ENCODE measurements at regions not wholly inside any gene's neighbourhood (a gene's known extent, or its start where the extent isn't known, plus 50 kb on each side); places are given as distances from the start of the nearest gene placed in this dataset.

DNA sequence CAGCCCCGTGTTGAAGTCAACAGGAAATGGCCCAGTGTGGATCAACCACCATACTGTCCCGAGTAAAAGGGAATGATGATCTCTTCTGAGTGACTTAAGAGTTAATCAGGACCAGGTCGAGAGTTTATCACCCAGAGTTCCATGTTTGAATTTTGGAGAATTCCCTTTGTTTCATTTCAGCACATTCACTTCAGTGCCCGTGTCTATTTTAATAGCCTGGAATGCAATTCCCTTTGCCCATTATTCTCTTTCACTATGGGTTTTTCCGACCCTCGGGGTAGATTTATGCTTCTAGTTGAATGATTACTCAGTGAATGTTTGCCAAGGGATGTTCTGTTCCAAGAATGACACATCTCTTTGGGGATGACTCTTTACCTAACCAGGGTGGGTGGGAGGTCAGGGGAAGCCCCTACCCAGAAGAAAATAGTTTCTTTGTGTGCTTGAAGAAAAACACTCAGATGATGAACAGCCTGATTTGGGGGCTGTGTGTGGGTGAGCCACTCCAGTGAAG is 594.9 kb downstream of the INHBA start:
- H3K27ac Mint-ChIP-seq: no peak overlapping the region
- Histone ChIP-seq H3K4me1 (ENCODE audit: control insufficient read depth in 1 of 2, insufficient read depth in 2 of 2, low read length in 2 of 2) (no peaks in the 10 kb centered on the region), H3K4me2 (replicated peaks; ENCODE audit: extremely low read depth, low read length, poor library complexity, severe bottlenecking) (no peak overlapping the region), H3K27me3 (ENCODE audit: control insufficient read depth in 2 of 2, insufficient read depth in 2 of 2, low read length in 2 of 2) (no peaks in the 10 kb centered on the region), H3K4me3 (replicated peaks in 1 of 3; ENCODE audit: low read depth in 2 of 3, low read length in 3 of 3) (no peak overlapping the region), H2AFZ (ENCODE audit: insufficient read depth, low read depth, low read length, poor library complexity, severe bottlenecking) (no peak overlapping the region), H3K79me2 (ENCODE audit: insufficient read depth, low read length) (no peaks in the 10 kb centered on the region), H3K9me3 (replicated peaks in 1 of 2; ENCODE audit: control insufficient read depth in 1 of 2, insufficient read depth in 1 of 2, low read length in 2 of 2) (no peaks in the 10 kb centered on the region), H3K36me3 (replicated peaks in 1 of 2; ENCODE audit: control insufficient read depth in 1 of 2, insufficient read depth in 2 of 2, low read length in 2 of 2) (no peaks in the 10 kb centered on the region), H3K9ac (ENCODE audit: insufficient read depth, low read length, poor library complexity, severe bottlenecking) (no peak overlapping the region), H3K27ac (ENCODE audit: low read depth in 1 of 2, low read length in 2 of 2) (no peak overlapping the region), H4K20me1 (ENCODE audit: insufficient read depth, low read length) (no peaks in the 10 kb centered on the region)
- WGBS (ENCODE audit: insufficient coverage): 75% methylated on average over 3 of the region's 6 CpGs
- peaks cover 0 to 8% (median 2%) of the 10 kb centered on the region in 7 donors for H3K9me3 Mint-ChIP-seq
- no peak overlapping the region for H3K4me3 Mint-ChIP-seq
- DNase-seq: no peak
- intact Hi-C loops (cut with micrococcal nuclease): no loop called here
- H3K27me3 Mint-ChIP-seq (ENCODE audit: low read depth in 3 of 3): peaks cover 0 to 3% (median 2%) of the 10 kb centered on the region in 3 donors
- H3K4me1 Mint-ChIP-seq: no peaks in the 10 kb centered on the region
- TF ChIP-seq, protein P1, sequence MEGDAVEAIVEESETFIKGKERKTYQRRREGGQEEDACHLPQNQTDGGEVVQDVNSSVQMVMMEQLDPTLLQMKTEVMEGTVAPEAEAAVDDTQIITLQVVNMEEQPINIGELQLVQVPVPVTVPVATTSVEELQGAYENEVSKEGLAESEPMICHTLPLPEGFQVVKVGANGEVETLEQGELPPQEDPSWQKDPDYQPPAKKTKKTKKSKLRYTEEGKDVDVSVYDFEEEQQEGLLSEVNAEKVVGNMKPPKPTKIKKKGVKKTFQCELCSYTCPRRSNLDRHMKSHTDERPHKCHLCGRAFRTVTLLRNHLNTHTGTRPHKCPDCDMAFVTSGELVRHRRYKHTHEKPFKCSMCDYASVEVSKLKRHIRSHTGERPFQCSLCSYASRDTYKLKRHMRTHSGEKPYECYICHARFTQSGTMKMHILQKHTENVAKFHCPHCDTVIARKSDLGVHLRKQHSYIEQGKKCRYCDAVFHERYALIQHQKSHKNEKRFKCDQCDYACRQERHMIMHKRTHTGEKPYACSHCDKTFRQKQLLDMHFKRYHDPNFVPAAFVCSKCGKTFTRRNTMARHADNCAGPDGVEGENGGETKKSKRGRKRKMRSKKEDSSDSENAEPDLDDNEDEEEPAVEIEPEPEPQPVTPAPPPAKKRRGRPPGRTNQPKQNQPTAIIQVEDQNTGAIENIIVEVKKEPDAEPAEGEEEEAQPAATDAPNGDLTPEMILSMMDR (IDR thresholded peaks at IDR 0.05): no peak
- H3K36me3 Mint-ChIP-seq: no peaks in the 10 kb centered on the region

DNA sequence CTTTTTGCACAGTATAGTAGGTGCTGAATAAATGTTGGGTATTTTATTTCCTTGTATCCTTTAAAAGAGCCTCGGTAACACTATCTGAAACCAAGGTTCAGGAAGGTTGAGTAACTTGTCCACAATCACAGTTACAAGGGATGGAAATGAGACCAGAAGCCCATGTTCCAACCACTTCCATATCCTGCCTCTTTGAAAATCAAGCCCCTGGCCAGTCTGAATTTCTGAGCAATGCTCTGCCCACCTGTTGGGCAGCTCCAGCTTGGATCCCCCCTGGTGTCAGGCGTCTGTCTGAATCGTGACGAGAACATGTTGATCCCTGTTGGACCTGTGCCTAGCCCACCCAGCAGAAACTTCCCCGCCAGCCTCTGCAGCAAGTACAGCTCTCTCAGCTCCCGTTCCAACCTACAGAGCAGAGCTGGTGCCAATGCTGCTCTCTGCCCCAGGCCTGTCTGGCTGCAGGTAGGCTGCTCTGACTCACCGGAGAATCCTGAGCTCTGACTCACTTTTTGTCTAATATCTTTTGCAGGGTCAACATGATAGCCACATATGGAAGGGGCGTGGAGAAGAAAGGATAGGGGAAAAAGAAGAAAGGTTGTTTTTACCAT is 595.5 kb downstream of the INHBA start:
- intact Hi-C loops (cut with micrococcal nuclease): no loop called here
- no peaks in the 10 kb centered on the region for H3K4me1 ChIP-seq (ENCODE audit: control insufficient read depth in 1 of 2, insufficient read depth in 2 of 2, low read length in 2 of 2)
- DNase-seq: no peak
- no peak overlapping the region for H3K9ac ChIP-seq (ENCODE audit: insufficient read depth, low read length, poor library complexity, severe bottlenecking)
- no peaks in the 10 kb centered on the region for H3K9me3 ChIP-seq (replicated peaks in 1 of 2; ENCODE audit: control insufficient read depth in 1 of 2, insufficient read depth in 1 of 2, low read length in 2 of 2)
- no peak overlapping the region for H3K27ac ChIP-seq (ENCODE audit: low read depth in 1 of 2, low read length in 2 of 2)
- no peaks in the 10 kb centered on the region for H3K36me3 ChIP-seq (replicated peaks in 1 of 2; ENCODE audit: control insufficient read depth in 1 of 2, insufficient read depth in 2 of 2, low read length in 2 of 2)
- Mint-ChIP-seq H3K4me1 (no peaks in the 10 kb centered on the region), H3K36me3 (no peaks in the 10 kb centered on the region), H3K27ac (peak overlapping the region in 1 of 7 donors; percentile 3), H3K4me3 (no peak overlapping the region), H3K27me3 (ENCODE audit: low read depth in 3 of 3) (peaks cover 0 to 3% (median 2%) of the 10 kb centered on the region in 3 donors), H3K9me3 (peaks cover 0 to 7% (median 2%) of the 10 kb centered on the region in 7 donors)
- H3K79me2 ChIP-seq (ENCODE audit: insufficient read depth, low read length): no peaks in the 10 kb centered on the region
- no peak overlapping the region for H3K4me3 ChIP-seq (replicated peaks in 1 of 3; ENCODE audit: low read depth in 2 of 3, low read length in 3 of 3)
- H3K4me2 ChIP-seq (replicated peaks; ENCODE audit: extremely low read depth, low read length, poor library complexity, severe bottlenecking): no peak overlapping the region
- no peaks in the 10 kb centered on the region for H4K20me1 ChIP-seq (ENCODE audit: insufficient read depth, low read length)
- TF ChIP-seq, protein P1 (IDR thresholded peaks at IDR 0.05): no peak
- no peak overlapping the region for H2AFZ ChIP-seq (ENCODE audit: insufficient read depth, low read depth, low read length, poor library complexity, severe bottlenecking)
- H3K27me3 ChIP-seq (ENCODE audit: control insufficient read depth in 2 of 2, insufficient read depth in 2 of 2, low read length in 2 of 2): no peaks in the 10 kb centered on the region
- 94% methylated on average over 7 of the region's 8 CpGs for WGBS (ENCODE audit: insufficient coverage)

Data from CD14-positive monocyte (primary cell).